Stomach smooth muscle (tissue), 2 donors: ENCODE measurements at regions not wholly inside any gene's neighbourhood (a gene's known extent, or its start where the extent isn't known, plus 50 kb on each side); places are given as distances from the start of the nearest gene placed in this dataset.
"Not testable (repeated sequence)": the region's sequence is repeated elsewhere in the genome, so short reads cannot be mapped to it uniquely, and the experiment has no call there.

ENCODE experiments used
- H3K27ac ChIP-seq: one replicate; pipeline ENCODE4 v1.7.0; 2013; ENCODE audit warnings: mild to moderate bottlenecking, low read length, inconsistent platforms
- H3K27me3 ChIP-seq, 2 donors: one replicate each; pipeline ENCODE4 v1.7.0; 2013; ENCODE audit warnings: low read length in 2 of 2; ENCODE audit not compliant: insufficient read depth in 2 of 2, control insufficient read depth in 1 of 2
- H3K36me3 ChIP-seq, 2 donors: one replicate each; pipeline ENCODE4 v1.7.0; 2013; ENCODE audit warnings: low read length in 2 of 2; ENCODE audit not compliant: control insufficient read depth in 2 of 2, insufficient read depth in 2 of 2
- H3K4me1 ChIP-seq: one replicate; pipeline ENCODE4 v1.7.0; 2013; ENCODE audit warnings: low read length; ENCODE audit not compliant: control insufficient read depth, insufficient read depth
- H3K4me3 ChIP-seq, 2 donors: one replicate each; pipeline ENCODE4 v1.7.0; 2013; ENCODE audit warnings: low read length in 2 of 2
- H3K9ac ChIP-seq, 2 donors: one replicate each; pipeline ENCODE4 v1.7.0; 2013; ENCODE audit warnings: low read length in 2 of 2, mild to moderate bottlenecking in 1 of 2
- H3K9me3 ChIP-seq, 2 donors: one replicate each; pipeline ENCODE4 v1.7.0; 2013; ENCODE audit warnings: low read length in 2 of 2; ENCODE audit not compliant: control insufficient read depth in 2 of 2
- donor health status: healthy.
- donor health status: Pancreatic carcinoma.

DNA sequence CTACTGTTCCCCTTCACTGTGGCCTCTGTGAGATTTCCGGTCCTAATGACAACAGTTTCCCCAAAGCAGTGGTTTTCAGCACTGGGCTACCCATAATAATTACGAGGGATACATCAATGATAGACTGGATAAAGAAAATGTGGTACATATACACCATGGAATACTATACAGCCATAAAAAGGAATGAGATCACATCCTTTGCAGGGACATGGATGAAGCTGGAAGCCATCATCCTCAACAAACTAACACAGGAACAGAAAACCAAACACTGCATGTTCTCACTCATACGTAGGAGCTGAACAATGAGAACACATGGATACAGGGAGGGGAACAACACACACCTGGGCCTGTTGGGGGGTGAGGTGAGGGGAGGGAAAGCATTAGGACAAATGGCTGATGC, 53.3 kb upstream of the NANOS1 start:
- H3K27me3 ChIP-seq, H3K9me3 ChIP-seq, H3K9ac ChIP-seq, H3K4me3 ChIP-seq, H3K4me1 ChIP-seq, H3K27ac ChIP-seq, H3K36me3 ChIP-seq: not testable (repeated sequence)

DNA sequence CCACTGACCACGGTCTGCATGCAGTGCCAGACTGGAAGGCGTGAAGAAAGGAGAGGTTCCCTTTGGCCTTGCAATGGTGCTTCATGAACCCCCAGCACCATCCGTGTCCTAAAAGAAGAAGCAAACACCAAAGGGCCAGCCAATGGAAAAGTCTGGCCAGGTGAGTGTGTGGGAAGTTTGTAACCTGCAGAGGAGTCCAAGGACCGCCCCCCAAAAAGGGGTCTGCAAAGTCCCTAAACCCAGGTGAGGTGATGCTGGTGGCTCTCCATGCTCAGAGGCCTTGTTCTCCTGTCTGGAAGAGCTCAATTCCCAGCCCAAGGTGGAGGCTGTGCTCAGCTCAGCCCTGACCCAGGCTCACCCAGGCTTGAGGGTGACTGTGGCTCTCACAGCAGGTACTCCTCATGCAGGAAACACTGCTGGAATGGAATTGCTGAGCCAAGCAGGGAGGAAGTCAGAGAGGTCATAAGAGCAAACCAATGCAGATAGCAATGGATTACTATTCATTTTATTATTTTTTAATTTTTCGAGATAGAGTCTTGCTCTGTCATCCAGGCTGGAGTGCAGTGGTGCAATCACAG, 52.4 kb upstream of the NANOS1 start:
- Histone ChIP-seq H3K36me3 (no peaks in the 10 kb centered on the region), H3K27me3 (peaks cover 0 to 2% of the 10 kb centered on the region in 2 donors), H3K9ac (no peak overlapping the region), H3K4me1 (no peaks in the 10 kb centered on the region), H3K4me3 (no peak overlapping the region), H3K27ac (no peak overlapping the region), H3K9me3 (peaks cover 0 to 9% of the 10 kb centered on the region in 2 donors)

DNA sequence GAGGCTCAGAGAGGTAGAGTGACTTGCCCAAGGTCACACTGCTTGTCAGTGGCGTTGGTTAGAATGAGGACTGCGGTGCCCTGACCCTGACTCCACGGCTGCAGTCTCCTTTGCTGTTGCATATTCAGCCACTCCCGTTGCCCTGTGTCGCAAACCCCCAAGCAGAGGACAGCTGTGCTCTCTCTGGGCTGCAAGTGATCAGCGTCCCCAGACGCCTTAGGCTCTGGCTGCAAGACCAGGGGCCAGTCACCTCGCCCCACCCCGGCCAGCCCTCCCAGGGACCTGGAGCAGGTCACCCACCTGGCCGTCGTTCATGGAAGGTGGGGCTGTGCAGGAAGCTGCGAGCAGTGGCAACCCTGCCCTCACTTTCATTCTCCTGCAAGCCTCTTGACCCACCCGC, 51.7 kb upstream of the NANOS1 start:
- Histone ChIP-seq H3K4me1 (no peaks in the 10 kb centered on the region), H3K27ac (no peak overlapping the region), H3K9me3 (peaks cover 0 to 9% of the 10 kb centered on the region in 2 donors), H3K4me3 (no peak overlapping the region), H3K27me3 (peaks cover 0 to 2% of the 10 kb centered on the region in 2 donors), H3K9ac (no peak overlapping the region), H3K36me3 (no peaks in the 10 kb centered on the region)

DNA sequence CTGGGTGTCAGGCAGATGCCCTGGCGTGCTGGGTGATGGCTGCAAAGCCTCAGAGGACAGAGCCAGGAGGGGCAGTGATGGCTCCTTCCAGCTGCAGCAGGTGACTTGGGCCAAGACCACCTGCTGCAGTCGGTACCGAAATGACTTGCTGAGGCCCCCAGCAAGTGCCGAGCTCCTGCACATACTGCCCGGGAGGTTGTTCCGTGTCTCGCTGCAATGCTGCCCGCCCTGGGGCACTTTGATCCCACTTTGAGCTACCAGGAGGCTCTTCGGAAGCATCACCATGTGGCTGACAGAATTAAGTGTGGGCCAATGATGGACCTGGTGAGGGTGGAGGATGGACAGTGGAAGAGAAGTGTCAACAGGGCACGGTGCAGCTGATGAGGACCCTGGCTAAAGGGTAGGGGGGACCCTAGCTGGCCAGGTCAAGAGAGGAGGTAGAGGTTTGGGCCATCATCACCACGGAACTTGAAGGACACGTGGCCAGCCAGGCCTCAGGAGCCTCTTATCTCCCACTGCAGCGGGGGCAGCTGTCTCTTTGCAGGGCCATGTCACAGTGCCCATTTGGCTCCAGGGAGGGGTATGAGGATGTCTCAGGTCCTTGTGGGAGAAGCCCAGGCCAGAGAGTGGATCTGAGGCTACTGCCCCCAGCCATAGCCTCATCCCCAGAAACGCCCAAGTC, 51.1 kb upstream of the NANOS1 start:
- no peak overlapping the region for H3K27ac ChIP-seq
- H3K4me3 ChIP-seq, result no peak overlapping the region
- peaks cover 0 to 9% of the 10 kb centered on the region in 2 donors for H3K9me3 ChIP-seq
- H3K9ac ChIP-seq, result no peak overlapping the region
- H3K4me1 ChIP-seq, result no peaks in the 10 kb centered on the region
- H3K27me3 ChIP-seq, result peaks cover 0 to 2% of the 10 kb centered on the region in 2 donors
- H3K36me3 ChIP-seq, result no peaks in the 10 kb centered on the region

DNA sequence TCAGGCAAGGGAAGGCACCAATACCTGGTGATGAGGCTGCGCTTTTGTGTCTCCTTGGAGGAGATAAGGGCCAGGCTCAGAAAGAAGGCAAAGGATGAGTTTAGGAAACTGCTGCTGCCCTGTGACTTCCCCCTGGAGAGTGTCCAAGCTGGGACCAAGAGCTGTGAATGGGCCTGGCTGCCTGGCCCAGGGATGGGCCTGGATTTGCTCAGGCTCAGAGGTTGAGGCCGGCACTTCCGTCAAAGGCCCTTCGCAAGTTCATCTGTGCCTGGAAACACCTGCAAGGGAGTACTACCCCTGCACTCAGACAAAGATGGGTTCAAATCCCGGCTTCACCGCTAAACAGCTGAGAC, 50.5 kb upstream of the NANOS1 start:
- no peak overlapping the region for H3K27ac ChIP-seq
- H3K9me3 ChIP-seq, result peaks cover 0 to 5% of the 10 kb centered on the region in 2 donors
- H3K27me3 ChIP-seq, result peaks cover 0 to 2% of the 10 kb centered on the region in 2 donors
- no peaks in the 10 kb centered on the region for H3K36me3 ChIP-seq
- no peaks in the 10 kb centered on the region for H3K4me1 ChIP-seq
- no peak overlapping the region for H3K4me3 ChIP-seq
- H3K9ac ChIP-seq, result no peak overlapping the region

DNA sequence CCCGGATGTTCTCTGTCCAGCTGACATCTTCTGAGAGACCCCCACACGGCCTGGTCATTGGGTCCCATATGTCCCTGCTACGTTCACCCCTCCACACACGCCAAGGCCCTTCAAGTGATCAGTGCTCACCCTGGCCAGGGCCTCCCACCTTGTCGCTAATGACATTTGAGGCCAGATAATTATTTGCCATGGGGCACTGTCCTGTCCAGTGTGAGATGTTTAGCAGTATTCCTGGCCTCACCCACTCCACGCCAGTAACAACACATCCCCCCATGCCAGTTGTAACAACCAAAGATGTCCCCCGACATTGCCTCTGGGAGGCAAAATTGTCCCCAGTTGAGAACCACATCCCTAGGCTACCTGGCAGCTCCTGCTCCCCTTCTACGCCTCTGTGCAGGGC, 49.9 kb upstream of the NANOS1 start:
- Histone ChIP-seq H3K36me3 (no peaks in the 10 kb centered on the region), H3K9me3 (peaks cover 0 to 4% of the 10 kb centered on the region in 2 donors), H3K4me1 (no peaks in the 10 kb centered on the region), H3K27ac (no peak overlapping the region), H3K9ac (no peak overlapping the region), H3K27me3 (peaks cover 0 to 2% of the 10 kb centered on the region in 2 donors), H3K4me3 (no peak overlapping the region)
